ENCODE measurements at regions not wholly inside any gene's neighbourhood (a gene's known extent, or its start where the extent isn't known, plus 50 kb on each side); places are given as distances from the start of the nearest gene placed in this dataset.
"Not testable (repeated sequence)": the region's sequence is repeated elsewhere in the genome, so short reads cannot be mapped to it uniquely, and the experiment has no call there.

DNA sequence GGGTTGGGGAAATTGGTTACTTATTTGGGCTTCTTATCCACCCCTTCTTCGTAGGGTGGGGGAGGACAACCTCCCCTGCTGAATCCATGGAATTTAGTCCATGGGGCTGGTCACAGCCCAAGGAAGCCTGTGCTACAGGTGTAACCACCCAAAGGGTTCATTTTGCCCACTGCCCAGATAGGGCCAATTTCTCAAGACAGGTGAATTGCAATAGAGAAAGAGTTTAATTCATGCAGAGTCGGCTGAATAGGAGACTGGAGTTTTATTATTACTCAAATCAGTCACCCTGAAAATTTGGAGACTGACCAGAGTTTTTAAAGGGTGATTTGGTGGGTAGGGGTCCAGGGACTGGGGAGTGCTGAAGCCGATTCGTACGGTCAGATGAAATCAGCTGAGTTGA lies 101.5 kb upstream of the HS3ST2 start:
- POLR2A ChIA-PET, result no interaction called here
- DNase-seq (no peak), ATAC-seq (ENCODE audit: low read depth) (no peak)
- Histone ChIP-seq H3K27me3 (replicated peaks in 1 of 4; ENCODE audit: control extremely low read depth in 1 of 4, control insufficient read depth in 3 of 4, insufficient read depth in 4 of 4, low read length in 3 of 4) (no peaks in the 10 kb centered on the region), H4K20me1 (ENCODE audit: control insufficient read depth, insufficient read depth, low read length, poor library complexity, severe bottlenecking) (no peaks in the 10 kb centered on the region), H3K4me2 (replicated peaks; ENCODE audit: low read depth, low read length, poor library complexity, severe bottlenecking) (no peak overlapping the region), H3K4me3 (ENCODE audit: control extremely low read depth in 1 of 5, extremely low read depth in 1 of 5, insufficient read depth in 1 of 5, low read depth in 2 of 5, low read length in 4 of 5) (no peak overlapping the region), H3K36me3 (replicated peaks in 1 of 2; ENCODE audit: control extremely low read depth in 1 of 2, control insufficient read depth in 1 of 2, extremely low read depth in 1 of 2, insufficient read depth in 2 of 2, low read length in 1 of 2) (no peaks in the 10 kb centered on the region), H3K79me2 (ENCODE audit: control insufficient read depth, insufficient read depth, low read length) (no peaks in the 10 kb centered on the region), H3K27ac (ENCODE audit: low read length in 2 of 2) (no peak overlapping the region), H3K4me1 (ENCODE audit: control insufficient read depth in 2 of 2, insufficient read depth in 2 of 2, low read length in 2 of 2) (no peaks in the 10 kb centered on the region), H2AFZ (ENCODE audit: insufficient read depth, low read depth, low read length, poor library complexity, severe bottlenecking) (no peak overlapping the region), H3K9ac (ENCODE audit: low read length) (no peak overlapping the region), H3K9me3 (ENCODE audit: control extremely low read depth in 1 of 3, control insufficient read depth in 2 of 3, insufficient read depth in 1 of 3, low read length in 2 of 3) (peaks cover 0 to 15% (median 13%) of the 10 kb centered on the region in 3 donors)
- no peak overlapping the region for H3K27ac Mint-ChIP-seq
- peaks cover 4% of the 10 kb centered on the region for H3K9me3 Mint-ChIP-seq (ENCODE audit: insufficient read depth)
- TF ChIP-seq EZH2 (IDR thresholded peaks at IDR 0.05; ENCODE audit: borderline replicate concordance, insufficient read depth, low read depth, low read length, poor library complexity, severe bottlenecking), result no peak
- TF ChIP-seq, protein P1, sequence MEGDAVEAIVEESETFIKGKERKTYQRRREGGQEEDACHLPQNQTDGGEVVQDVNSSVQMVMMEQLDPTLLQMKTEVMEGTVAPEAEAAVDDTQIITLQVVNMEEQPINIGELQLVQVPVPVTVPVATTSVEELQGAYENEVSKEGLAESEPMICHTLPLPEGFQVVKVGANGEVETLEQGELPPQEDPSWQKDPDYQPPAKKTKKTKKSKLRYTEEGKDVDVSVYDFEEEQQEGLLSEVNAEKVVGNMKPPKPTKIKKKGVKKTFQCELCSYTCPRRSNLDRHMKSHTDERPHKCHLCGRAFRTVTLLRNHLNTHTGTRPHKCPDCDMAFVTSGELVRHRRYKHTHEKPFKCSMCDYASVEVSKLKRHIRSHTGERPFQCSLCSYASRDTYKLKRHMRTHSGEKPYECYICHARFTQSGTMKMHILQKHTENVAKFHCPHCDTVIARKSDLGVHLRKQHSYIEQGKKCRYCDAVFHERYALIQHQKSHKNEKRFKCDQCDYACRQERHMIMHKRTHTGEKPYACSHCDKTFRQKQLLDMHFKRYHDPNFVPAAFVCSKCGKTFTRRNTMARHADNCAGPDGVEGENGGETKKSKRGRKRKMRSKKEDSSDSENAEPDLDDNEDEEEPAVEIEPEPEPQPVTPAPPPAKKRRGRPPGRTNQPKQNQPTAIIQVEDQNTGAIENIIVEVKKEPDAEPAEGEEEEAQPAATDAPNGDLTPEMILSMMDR (IDR thresholded peaks at IDR 0.05), result no peak
- intact Hi-C loops (cut with micrococcal nuclease), result no loop called here
- no peaks in the 10 kb centered on the region for H3K4me1 Mint-ChIP-seq
- no peak overlapping the region for H3K4me3 Mint-ChIP-seq
- WGBS (ENCODE audit: insufficient coverage), result 93% methylated on average over 4 of the region's 5 CpGs
- CTCF ChIA-PET, result no interaction called here
- H3K27me3 Mint-ChIP-seq, result peaks cover 18% of the 10 kb centered on the region

DNA sequence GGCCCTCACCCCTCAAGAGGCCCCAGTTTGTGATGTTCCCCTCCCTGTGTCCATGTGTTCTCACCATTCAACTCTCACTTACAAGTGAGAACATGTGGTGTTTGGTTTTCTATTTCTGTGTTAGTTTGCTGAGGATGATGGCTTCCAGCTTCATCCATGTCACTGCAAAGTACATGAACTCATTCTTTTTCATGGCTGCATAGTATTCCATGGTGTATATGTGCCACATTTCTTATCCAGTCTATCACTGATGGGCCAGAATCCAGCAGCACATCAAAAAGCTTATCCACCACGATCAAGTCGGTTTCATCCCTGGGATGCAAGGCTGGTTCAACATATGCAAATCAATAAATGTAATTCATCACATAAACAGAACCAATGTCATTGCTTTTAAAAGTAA lies 95.4 kb upstream of the HS3ST2 start:
- CTCF ChIA-PET; intact Hi-C loops (cut with micrococcal nuclease); H3K27ac ChIP-seq (ENCODE audit: low read length in 2 of 2): not testable (repeated sequence)

More for the DNA sequence above, 95.4 kb upstream of the HS3ST2 start:
- H3K4me3 Mint-ChIP-seq; H3K4me2 ChIP-seq (replicated peaks; ENCODE audit: low read depth, low read length, poor library complexity, severe bottlenecking); POLR2A ChIA-PET; ATAC-seq (ENCODE audit: low read depth); H3K27me3 ChIP-seq (replicated peaks in 1 of 4; ENCODE audit: control extremely low read depth in 1 of 4, control insufficient read depth in 3 of 4, insufficient read depth in 4 of 4, low read length in 3 of 4); H4K20me1 ChIP-seq (ENCODE audit: control insufficient read depth, insufficient read depth, low read length, poor library complexity, severe bottlenecking); H3K4me1 Mint-ChIP-seq; H3K27ac Mint-ChIP-seq; DNase-seq; H3K36me3 ChIP-seq (replicated peaks in 1 of 2; ENCODE audit: control extremely low read depth in 1 of 2, control insufficient read depth in 1 of 2, extremely low read depth in 1 of 2, insufficient read depth in 2 of 2, low read length in 1 of 2); H3K4me3 ChIP-seq (ENCODE audit: control extremely low read depth in 1 of 5, extremely low read depth in 1 of 5, insufficient read depth in 1 of 5, low read depth in 2 of 5, low read length in 4 of 5); H3K4me1 ChIP-seq (ENCODE audit: control insufficient read depth in 2 of 2, insufficient read depth in 2 of 2, low read length in 2 of 2); H3K9ac ChIP-seq (ENCODE audit: low read length); H2AFZ ChIP-seq (ENCODE audit: insufficient read depth, low read depth, low read length, poor library complexity, severe bottlenecking); H3K9me3 Mint-ChIP-seq (ENCODE audit: insufficient read depth); H3K79me2 ChIP-seq (ENCODE audit: control insufficient read depth, insufficient read depth, low read length): not testable (repeated sequence)
- 94% methylated on average over 2 of the region's 2 CpGs for WGBS (ENCODE audit: insufficient coverage)
- peaks cover 0 to 16% (median 2%) of the 10 kb centered on the region in 3 donors for H3K9me3 ChIP-seq (ENCODE audit: control extremely low read depth in 1 of 3, control insufficient read depth in 2 of 3, insufficient read depth in 1 of 3, low read length in 2 of 3)
- H3K27me3 Mint-ChIP-seq, result peaks cover 25% of the 10 kb centered on the region

All from B cell (primary cell).